Kidney (tissue), 13 donors: ENCODE measurements at regions not wholly inside any gene's neighbourhood (a gene's known extent, or its start where the extent isn't known, plus 50 kb on each side); places are given as distances from the start of the nearest gene placed in this dataset.

ENCODE experiments used
- DNase-seq, 5 donors: peaks; one replicate each; pipeline ENCODE4 v3.0.0-alpha.2; 2013 to 2020
- FAIRE-seq: peaks from 2 replicates; lab custom pipeline; 2012; peaks lifted over from hg19 to GRCh38; lab: Jason Lieb, UNC
- H3K27ac ChIP-seq, 2 donors: one replicate each; pipeline ENCODE4 v1.7.0; 2013; ENCODE audit warnings: low read depth in 2 of 2, low read length in 2 of 2, inconsistent platforms in 1 of 2
- H3K27me3 ChIP-seq: one replicate; pipeline ENCODE4 v1.7.1; 2013; ENCODE audit warnings: low read length, inconsistent platforms; ENCODE audit not compliant: control insufficient read depth, insufficient read depth
- H3K36me3 ChIP-seq, 3 donors: one replicate each; pipeline versions ENCODE4 v1.7.0 to v1.7.1; 2013; ENCODE audit warnings: low read length in 3 of 3, control low read depth in 1 of 3, inconsistent platforms in 1 of 3; ENCODE audit not compliant: insufficient read depth in 3 of 3, control insufficient read depth in 2 of 3
- H3K4me1 ChIP-seq, 3 donors: one replicate each; pipeline versions ENCODE4 v1.7.0 to v1.7.1; 2013; ENCODE audit warnings: low read length in 3 of 3, inconsistent platforms in 1 of 3, low read depth in 1 of 3; ENCODE audit not compliant: control insufficient read depth in 2 of 3, insufficient read depth in 2 of 3
- H3K4me3 ChIP-seq, 3 donors: one replicate each; pipeline versions ENCODE4 v1.7.0 to v1.8.1; 2013; ENCODE audit warnings: low read length in 3 of 3, control low read depth in 1 of 3, inconsistent platforms in 1 of 3
- H3K9ac ChIP-seq, 3 donors: one replicate each; pipeline versions ENCODE4 v1.7.0 to v1.7.1; 2013; ENCODE audit warnings: low read length in 3 of 3, control low read depth in 1 of 3, inconsistent platforms in 1 of 3
- H3K9me3 ChIP-seq, 3 donors: one replicate each; pipeline versions ENCODE4 v1.7.0 to v1.7.1; 2013; ENCODE audit warnings: low read length in 3 of 3, control low read depth in 1 of 3, inconsistent platforms in 1 of 3; ENCODE audit not compliant: control insufficient read depth in 2 of 3, insufficient read depth in 1 of 3
- intact Hi-C: fragments of 100-400 bp; cut with DNase I; formaldehyde crosslinking; loops from one replicate; pipeline ENCODE4 v1.11.1; 2022
- TF ChIP-seq, protein P1 (sequence below): IDR thresholded peaks from 3 replicates; pipeline ENCODE4 v1.5.1; 2012; ENCODE audit warnings: mild to moderate bottlenecking, moderate library complexity, borderline replicate concordance; ENCODE audit not compliant: insufficient read depth; ENCODE audit errors: extremely low read depth
- donor health status: control.
- donor health status: control.
- donor health status: control.
- donor health status: control.
- donor health status: control.
- donor health status: DM: yes; HTN: yes; CAD: no.
- donor health status: Normal renal cell carcinoma (clear cell type).

DNA sequence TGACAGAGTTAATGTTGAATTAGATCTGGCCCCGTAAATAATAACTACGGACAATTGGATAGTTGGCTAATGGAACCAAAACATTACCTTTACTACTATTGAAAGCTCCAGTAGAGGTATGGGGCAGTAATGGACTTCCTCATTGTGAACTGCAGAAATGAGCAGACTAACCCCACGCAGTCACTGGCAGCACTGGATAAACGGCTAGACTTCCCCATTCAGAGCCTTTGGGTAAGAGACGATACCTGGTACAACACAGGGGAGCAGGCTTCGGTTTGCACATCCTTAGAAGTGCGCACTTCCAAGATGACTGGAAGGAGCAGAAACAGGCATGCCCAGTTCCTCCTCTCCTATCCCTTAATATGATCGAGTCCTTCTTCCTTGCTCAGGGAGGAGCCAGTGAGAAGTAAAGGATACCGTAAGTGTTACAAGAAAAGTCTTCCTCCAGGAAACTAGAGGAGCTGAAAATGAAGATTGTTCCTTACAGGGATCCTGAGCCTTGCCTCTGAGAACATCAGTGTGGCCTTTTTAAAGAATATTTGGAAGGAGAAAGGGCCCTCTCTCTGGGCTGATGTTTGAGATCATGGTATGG is 100.5 kb upstream of the NECTIN3 start:
- no peaks in the 10 kb centered on the region for H3K36me3 ChIP-seq
- TF ChIP-seq, protein P1, sequence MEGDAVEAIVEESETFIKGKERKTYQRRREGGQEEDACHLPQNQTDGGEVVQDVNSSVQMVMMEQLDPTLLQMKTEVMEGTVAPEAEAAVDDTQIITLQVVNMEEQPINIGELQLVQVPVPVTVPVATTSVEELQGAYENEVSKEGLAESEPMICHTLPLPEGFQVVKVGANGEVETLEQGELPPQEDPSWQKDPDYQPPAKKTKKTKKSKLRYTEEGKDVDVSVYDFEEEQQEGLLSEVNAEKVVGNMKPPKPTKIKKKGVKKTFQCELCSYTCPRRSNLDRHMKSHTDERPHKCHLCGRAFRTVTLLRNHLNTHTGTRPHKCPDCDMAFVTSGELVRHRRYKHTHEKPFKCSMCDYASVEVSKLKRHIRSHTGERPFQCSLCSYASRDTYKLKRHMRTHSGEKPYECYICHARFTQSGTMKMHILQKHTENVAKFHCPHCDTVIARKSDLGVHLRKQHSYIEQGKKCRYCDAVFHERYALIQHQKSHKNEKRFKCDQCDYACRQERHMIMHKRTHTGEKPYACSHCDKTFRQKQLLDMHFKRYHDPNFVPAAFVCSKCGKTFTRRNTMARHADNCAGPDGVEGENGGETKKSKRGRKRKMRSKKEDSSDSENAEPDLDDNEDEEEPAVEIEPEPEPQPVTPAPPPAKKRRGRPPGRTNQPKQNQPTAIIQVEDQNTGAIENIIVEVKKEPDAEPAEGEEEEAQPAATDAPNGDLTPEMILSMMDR: no peak
- DNase-seq (no peak), FAIRE-seq (no peak)
- H3K4me1 ChIP-seq: no peaks in the 10 kb centered on the region
- H3K9me3 ChIP-seq: peaks cover 0 to 6% (median 0%) of the 10 kb centered on the region in 3 donors
- no peak overlapping the region for H3K27ac ChIP-seq
- H3K9ac ChIP-seq: no peak overlapping the region
- intact Hi-C loops: no loop called here
- H3K4me3 ChIP-seq: no peak overlapping the region
- H3K27me3 ChIP-seq: no peaks in the 10 kb centered on the region

DNA sequence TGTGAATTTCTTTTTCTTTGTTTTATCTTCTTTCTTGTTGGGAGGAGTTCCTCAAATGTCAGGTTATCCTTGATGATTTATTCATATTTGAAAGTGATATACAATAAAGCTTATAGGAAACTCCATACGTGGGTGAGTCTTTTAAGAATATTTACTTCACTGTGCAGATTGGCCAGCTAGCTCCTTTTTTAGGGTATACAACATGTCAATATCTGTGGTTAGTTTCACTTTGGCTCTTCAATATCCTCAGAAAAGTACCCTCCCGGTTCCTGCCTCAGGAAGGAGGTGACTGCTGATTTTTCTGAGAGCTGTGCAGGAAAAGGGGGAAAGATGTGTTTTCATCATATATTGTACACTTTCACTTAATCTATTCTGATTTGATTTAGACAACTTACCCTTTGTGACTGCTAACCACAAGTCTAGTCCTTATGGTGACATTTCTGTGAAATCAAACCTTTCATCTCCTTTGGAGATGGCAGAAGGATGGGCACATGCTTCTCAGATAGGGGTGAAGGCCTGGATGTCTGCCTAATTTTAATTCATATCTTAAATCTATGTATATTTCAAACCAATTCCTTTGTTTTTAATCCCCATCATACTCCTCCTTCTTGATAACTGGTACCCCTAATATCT is 98.2 kb upstream of the NECTIN3 start:
- H3K27me3 ChIP-seq: no peaks in the 10 kb centered on the region
- H3K9me3 ChIP-seq: peaks cover 0 to 6% (median 0%) of the 10 kb centered on the region in 3 donors
- H3K4me1 ChIP-seq: no peaks in the 10 kb centered on the region
- no peak overlapping the region for H3K27ac ChIP-seq
- H3K9ac ChIP-seq: no peak overlapping the region
- no peak overlapping the region for H3K4me3 ChIP-seq
- H3K36me3 ChIP-seq: no peaks in the 10 kb centered on the region
- TF ChIP-seq, protein P1: no peak
- no peak for DNase-seq
- intact Hi-C loops: no loop called here
- no peak for FAIRE-seq

DNA sequence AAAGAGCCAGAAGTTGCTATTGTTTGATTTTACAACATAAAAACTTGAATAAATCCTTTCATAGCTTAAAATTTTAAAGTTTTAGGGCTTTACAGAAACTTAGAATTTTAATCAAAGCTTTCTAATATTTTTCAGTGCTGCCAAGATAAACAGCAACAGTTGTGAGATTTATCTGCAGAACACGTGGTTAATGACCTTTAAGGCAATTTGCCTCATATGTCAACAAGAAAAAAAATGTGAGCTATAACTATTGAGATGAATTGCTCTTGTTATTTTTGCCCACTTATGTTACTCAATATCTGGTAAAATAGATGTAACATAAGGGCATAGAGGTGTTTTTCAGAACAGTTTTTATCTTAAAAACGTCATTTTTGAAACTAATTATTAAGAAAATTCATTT is 96.7 kb upstream of the NECTIN3 start:
- intact Hi-C loops: no loop called here
- no peaks in the 10 kb centered on the region for H3K9me3 ChIP-seq
- DNase-seq: no peak
- no peak for FAIRE-seq
- no peak overlapping the region for H3K9ac ChIP-seq
- no peak overlapping the region for H3K4me3 ChIP-seq
- H3K36me3 ChIP-seq: no peaks in the 10 kb centered on the region
- TF ChIP-seq, protein P1: no peak
- no peaks in the 10 kb centered on the region for H3K4me1 ChIP-seq
- no peaks in the 10 kb centered on the region for H3K27me3 ChIP-seq
- H3K27ac ChIP-seq: no peak overlapping the region
